ACC112 (cell line): ENCODE measurements at regions not wholly inside any gene's neighbourhood (a gene's known extent, or its start where the extent isn't known, plus 50 kb on each side); places are given as distances from the start of the nearest gene placed in this dataset.
"Not testable (repeated sequence)": the region's sequence is repeated elsewhere in the genome, so short reads cannot be mapped to it uniquely, and the experiment has no call there.

Experiments used
- H2AFZ ChIP-seq: fragments of 200-600 bp; sonication (generic); one replicate; pipeline ENCODE4 v1.6.0; 2017; ENCODE audit warnings: antibody characterized with exemption, low read length; ENCODE audit not compliant: unreplicated experiment
- H3K27ac ChIP-seq: fragments of 200-600 bp; sonication (generic); 2 replicates; pipeline ENCODE4 v1.5.1; 2014; ENCODE audit warnings: low read depth, mild to moderate bottlenecking, antibody characterized with exemption, low read length, moderate library complexity
- H3K27me3 ChIP-seq: fragments of 200-600 bp; sonication (generic); 2 replicates; pipeline ENCODE4 v1.6.1; 2014; ENCODE audit warnings: mild to moderate bottlenecking, antibody characterized with exemption, low read length, moderate library complexity, mixed read lengths; ENCODE audit not compliant: insufficient read depth
- H3K36me3 ChIP-seq: fragments of 200-600 bp; sonication (generic); 2 replicates; pipeline ENCODE4 v1.6.1; 2016; ENCODE audit warnings: mild to moderate bottlenecking, antibody characterized with exemption, low read length, moderate library complexity, mixed read lengths; ENCODE audit not compliant: insufficient read depth
- H3K4me1 ChIP-seq: fragments of 200-600 bp; sonication (generic); one replicate; pipeline ENCODE4 v1.6.1; 2016; ENCODE audit warnings: low read length, mixed read lengths; ENCODE audit not compliant: insufficient read depth, unreplicated experiment, control insufficient read depth
- H3K4me3 ChIP-seq: fragments of 200-600 bp; sonication (generic); 2 replicates; pipeline ENCODE4 v1.5.1; 2014; ENCODE audit warnings: mild to moderate bottlenecking, low read depth, low read length
- H3K79me2 ChIP-seq: fragments of 200-600 bp; sonication (generic); one replicate; pipeline ENCODE4 v1.6.0; 2016; ENCODE audit warnings: low read length; ENCODE audit not compliant: control insufficient read depth, unreplicated experiment, insufficient read depth

GRCh38 chr7:115630049-115630448 lies 400.5 kb downstream of the TFEC start:
- Histone ChIP-seq H3K27ac (no peak overlapping the region), H3K4me3 (no peak overlapping the region), H3K4me1 (peaks cover 7% of the 10 kb centered on the region)

DNA sequence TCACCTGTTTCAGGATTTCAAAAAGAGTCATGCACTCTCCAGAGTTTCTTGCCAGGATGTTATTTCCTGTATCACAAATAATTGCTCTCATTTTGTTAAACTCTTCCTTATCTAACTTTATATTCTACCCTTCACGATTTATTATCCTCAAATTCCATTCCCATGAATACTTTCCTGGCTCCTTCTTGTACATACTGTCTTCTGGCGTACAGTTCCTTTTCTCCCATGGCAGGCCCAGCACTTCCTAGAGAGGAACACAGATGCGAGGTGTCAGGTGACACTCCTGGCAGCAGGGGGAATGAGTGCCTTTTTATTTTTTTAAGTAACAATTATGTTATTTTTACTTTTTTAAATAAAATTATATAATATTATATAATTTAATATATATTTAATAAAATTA lies 411.9 kb downstream of the TFEC start:
- no peaks in the 10 kb centered on the region for H3K79me2 ChIP-seq
- H3K4me3 ChIP-seq: no peak overlapping the region
- no peaks in the 10 kb centered on the region for H3K36me3 ChIP-seq
- no peak overlapping the region for H2AFZ ChIP-seq
- no peaks in the 10 kb centered on the region for H3K27me3 ChIP-seq
- peaks cover 4% of the 10 kb centered on the region for H3K4me1 ChIP-seq
- no peak overlapping the region for H3K27ac ChIP-seq

More at GRCh38 chr7:115630049-115630448, 400.5 kb downstream of the TFEC start:
- Histone ChIP-seq H2AFZ (no peak overlapping the region), H3K27me3 (no peaks in the 10 kb centered on the region), H3K36me3 (no peaks in the 10 kb centered on the region), H3K79me2 (no peaks in the 10 kb centered on the region)

- no peaks in the 10 kb centered on the region for H3K36me3 ChIP-seq
- no peak overlapping the region for H2AFZ ChIP-seq
- no peak overlapping the region for H3K4me3 ChIP-seq
- no peak overlapping the region for H3K27ac ChIP-seq
- no peaks in the 10 kb centered on the region for H3K27me3 ChIP-seq
- H3K79me2 ChIP-seq: no peaks in the 10 kb centered on the region
- peaks cover 4% of the 10 kb centered on the region for H3K4me1 ChIP-seq
Observed at GRCh38 chr7:115613836-115614235, 416.7 kb downstream of the TFEC start.

- no peaks in the 10 kb centered on the region for H3K36me3 ChIP-seq
- H2AFZ ChIP-seq: no peak overlapping the region
- no peaks in the 10 kb centered on the region for H3K79me2 ChIP-seq
- H3K27me3 ChIP-seq: no peaks in the 10 kb centered on the region
- no peak overlapping the region for H3K4me3 ChIP-seq
- no peak overlapping the region for H3K27ac ChIP-seq
- no peaks in the 10 kb centered on the region for H3K4me1 ChIP-seq
Observed at GRCh38 chr7:115603416-115603815, 427.1 kb downstream of the TFEC start.

DNA sequence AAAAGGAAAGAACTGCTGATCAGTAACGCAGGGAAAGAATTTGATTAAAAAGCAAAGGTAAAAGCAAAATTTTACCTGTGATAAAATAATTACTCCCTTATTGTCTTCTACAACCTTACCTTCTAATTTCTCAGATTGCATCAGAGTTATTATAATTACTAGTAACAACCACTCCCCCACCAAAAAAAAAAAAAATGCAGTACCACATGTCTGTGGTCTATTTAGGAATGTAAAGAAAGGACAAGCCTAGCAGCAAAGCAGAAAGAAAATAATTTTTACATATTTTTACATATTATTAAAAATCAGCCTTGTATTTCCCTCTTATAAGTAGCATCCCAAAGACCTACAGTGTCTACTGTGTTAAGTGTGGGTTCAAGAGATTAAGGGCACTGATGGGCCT lies 430.4 kb downstream of the TFEC start:
- Histone ChIP-seq H3K27ac (no peak overlapping the region), H3K4me1 (no peaks in the 10 kb centered on the region), H3K27me3 (no peaks in the 10 kb centered on the region), H3K36me3 (no peaks in the 10 kb centered on the region), H3K79me2 (no peaks in the 10 kb centered on the region), H3K4me3 (no peak overlapping the region), H2AFZ (no peak overlapping the region)

GRCh38 chr7:115599184-115599583 lies 431.4 kb downstream of the TFEC start:
- not testable (repeated sequence) for H3K36me3 ChIP-seq, H3K27ac ChIP-seq, H3K4me3 ChIP-seq, H2AFZ ChIP-seq, H3K27me3 ChIP-seq, H3K79me2 ChIP-seq, H3K4me1 ChIP-seq

GRCh38 chr7:115597220-115597619 lies 433.3 kb downstream of the TFEC start:
- H3K36me3 ChIP-seq, H3K27ac ChIP-seq, H3K27me3 ChIP-seq, H3K4me1 ChIP-seq, H2AFZ ChIP-seq, H3K4me3 ChIP-seq, H3K79me2 ChIP-seq: not testable (repeated sequence)

DNA sequence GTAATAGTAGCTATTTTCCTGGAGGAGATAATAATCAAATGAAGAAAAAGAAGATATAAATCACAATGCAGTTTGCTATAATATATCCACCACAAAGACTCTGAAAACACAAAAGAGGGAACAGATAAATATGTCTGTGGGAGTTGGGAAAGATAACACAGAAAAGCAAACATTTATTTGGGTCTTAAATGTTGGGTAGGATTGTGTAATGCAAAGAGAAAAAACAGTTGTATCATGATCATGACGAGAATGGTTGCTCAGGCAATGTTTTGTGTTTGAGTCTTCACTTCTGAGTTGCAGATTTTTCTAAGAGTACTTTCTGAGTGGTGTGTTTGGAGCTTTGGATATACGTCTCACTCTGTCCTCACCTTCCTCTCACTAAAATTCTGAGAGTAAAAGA lies 437.5 kb downstream of the TFEC start:
- Histone ChIP-seq H3K27me3 (no peaks in the 10 kb centered on the region), H2AFZ (no peak overlapping the region), H3K4me1 (no peaks in the 10 kb centered on the region), H3K79me2 (no peaks in the 10 kb centered on the region), H3K4me3 (no peak overlapping the region), H3K36me3 (no peaks in the 10 kb centered on the region), H3K27ac (no peak overlapping the region)

GRCh38 chr7:115585015-115585718 lies 445.4 kb downstream of the TFEC start:
- H3K27me3 ChIP-seq: no peaks in the 10 kb centered on the region
- H3K27ac ChIP-seq: no peak overlapping the region
- no peaks in the 10 kb centered on the region for H3K79me2 ChIP-seq
- no peaks in the 10 kb centered on the region for H3K4me1 ChIP-seq
- H3K4me3 ChIP-seq: no peak overlapping the region
- no peak overlapping the region for H2AFZ ChIP-seq
- H3K36me3 ChIP-seq: no peaks in the 10 kb centered on the region; the same call in 1 of the 2 replicates

DNA sequence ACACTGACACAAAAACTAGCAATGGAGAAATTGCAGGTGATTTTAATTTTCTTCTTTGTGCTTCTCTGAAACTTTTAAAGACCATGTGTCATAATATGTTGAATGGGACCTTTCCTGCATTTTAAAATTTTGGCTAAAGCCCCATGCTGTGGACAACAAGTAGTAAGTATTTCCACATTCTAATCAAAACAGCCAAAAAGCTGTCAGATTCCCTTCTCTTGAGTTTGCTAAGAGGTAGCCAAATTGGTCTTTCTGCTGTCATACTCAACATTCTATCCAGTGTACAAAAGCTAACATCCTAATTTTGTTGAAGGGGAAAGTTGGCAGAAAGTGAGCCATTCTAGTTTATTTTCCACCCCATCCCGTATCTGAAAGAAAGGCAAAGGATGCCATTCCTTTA lies 447.6 kb downstream of the TFEC start:
- H3K4me3 ChIP-seq: no peak overlapping the region
- no peak overlapping the region for H3K27ac ChIP-seq
- H3K36me3 ChIP-seq: no peaks in the 10 kb centered on the region; the same call in 1 of the 2 replicates
- H3K27me3 ChIP-seq: no peaks in the 10 kb centered on the region
- no peaks in the 10 kb centered on the region for H3K79me2 ChIP-seq
- H2AFZ ChIP-seq: no peak overlapping the region
- no peaks in the 10 kb centered on the region for H3K4me1 ChIP-seq

DNA sequence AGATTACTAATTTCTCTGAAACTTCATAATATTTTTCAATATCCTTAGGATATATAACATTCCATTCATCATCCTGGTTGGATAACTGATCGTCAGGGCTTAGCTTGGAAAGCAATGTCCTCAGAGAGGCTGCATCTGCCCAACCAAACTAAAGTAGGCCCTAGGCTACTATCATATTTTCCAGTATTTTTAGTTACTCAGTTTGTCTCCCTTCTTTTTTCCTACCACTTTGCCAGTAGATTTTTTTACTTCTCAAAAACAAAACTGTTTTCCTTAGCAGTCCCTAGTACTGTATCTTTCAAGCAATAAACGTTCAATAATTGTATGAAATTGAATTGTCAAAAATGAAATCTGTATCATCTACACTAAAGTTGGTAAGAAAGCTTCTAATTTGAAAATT lies 452.0 kb downstream of the TFEC start:
- no peak overlapping the region for H3K27ac ChIP-seq
- no peak overlapping the region for H2AFZ ChIP-seq
- no peak overlapping the region for H3K4me3 ChIP-seq
- no peaks in the 10 kb centered on the region for H3K36me3 ChIP-seq
- no peaks in the 10 kb centered on the region for H3K4me1 ChIP-seq
- H3K79me2 ChIP-seq: no peaks in the 10 kb centered on the region
- H3K27me3 ChIP-seq: no peaks in the 10 kb centered on the region
